22Rv1 (cell line): ENCODE measurements at regions not wholly inside any gene's neighbourhood (a gene's known extent, or its start where the extent isn't known, plus 50 kb on each side); places are given as distances from the start of the nearest gene placed in this dataset.

Source experiments
- CTCF ChIP-seq: fragments of 450-650 bp; IDR thresholded peaks from 2 replicates; pipeline ENCODE4 v1.5.1; 2017; ENCODE audit warnings: mild to moderate bottlenecking
- ZFX ChIP-seq: fragments of 450-650 bp; IDR thresholded peaks from 2 replicates; pipeline ENCODE4 v1.6.1; 2017; ENCODE audit warnings: antibody characterized with exemption, borderline replicate concordance

- TF ChIP-seq CTCF (no peak), ZFX (no peak)
Observed at GRCh38 chr10:128438417-128439063, 312.3 kb upstream of the MKI67 start.
